PFSK-1 (cell line): ENCODE measurements at regions not wholly inside any gene's neighbourhood (a gene's known extent, or its start where the extent isn't known, plus 50 kb on each side); places are given as distances from the start of the nearest gene placed in this dataset.

Experiments used
- FOXP2 ChIP-seq: optimal IDR thresholded peaks from 2 replicates; pipeline ENCODE3; 2011; ENCODE audit warnings: borderline replicate concordance, control low read depth, inconsistent platforms; ENCODE audit not compliant: insufficient read depth; ENCODE audit errors: extremely low read length, extremely low read depth
- POLR2AphosphoS5 ChIP-seq: IDR thresholded peaks from 2 replicates; pipeline ENCODE4 v1.6.1; 2012; ENCODE audit warnings: low read depth, mild to moderate bottlenecking, control low read depth, low read length, moderate library complexity
- REST ChIP-seq, 2 experiments: IDR thresholded peaks; 2 replicates each; pipeline versions ENCODE4 v1.6.1 to v1.8.0; 2011 to 2012; ENCODE audit warnings: low read depth in 2 of 2, low read length in 2 of 2, control low read depth in 1 of 2, inconsistent platforms in 1 of 2, mild to moderate bottlenecking in 1 of 2, moderate library complexity in 1 of 2; ENCODE audit not compliant: insufficient read depth in 1 of 2
- SIN3A ChIP-seq: IDR thresholded peaks from 2 replicates; pipeline ENCODE4 v1.6.1; 2012; ENCODE audit warnings: mild to moderate bottlenecking, low read length, moderate library complexity, borderline replicate concordance; ENCODE audit not compliant: insufficient read depth
- TAF1 ChIP-seq: IDR thresholded peaks from 2 replicates; pipeline ENCODE4 v1.6.1; 2012; ENCODE audit warnings: low read length, control low read depth, borderline replicate concordance; ENCODE audit not compliant: insufficient read depth

DNA sequence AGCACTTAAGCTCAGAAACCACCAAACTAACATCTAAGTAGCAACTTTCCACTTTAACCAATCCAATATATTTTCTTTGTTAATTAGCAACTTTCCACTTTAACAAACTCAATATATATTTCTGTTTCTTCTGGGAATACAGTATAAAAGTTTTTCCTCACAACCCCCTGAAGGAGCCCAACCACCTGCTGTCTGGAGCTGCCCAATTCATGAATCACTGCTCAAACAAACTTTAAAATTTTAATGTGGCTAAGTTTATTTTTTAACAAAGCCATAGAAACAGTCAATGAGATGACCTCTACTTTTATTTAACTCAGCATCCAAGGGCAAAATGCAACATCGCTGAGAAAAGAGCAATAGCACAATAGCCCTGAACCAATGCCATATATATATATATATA is 500.1 kb downstream of the EPM2A start:
- TF ChIP-seq SIN3A (no peak), REST (IDR thresholded peaks at IDR 0.05; ENCODE audit: insufficient read depth in 1 of 2, low read depth in 2 of 2, low read length in 2 of 2) (no peak), POLR2AphosphoS5 (no peak), FOXP2 (no peak), TAF1 (no peak)

GRCh38 chr6:145238787-145239186 is 496.5 kb downstream of the EPM2A start:
- TF ChIP-seq REST (IDR thresholded peaks at IDR 0.05; ENCODE audit: insufficient read depth in 1 of 2, low read depth in 2 of 2, low read length in 2 of 2) (no peak), SIN3A (no peak), FOXP2 (no peak), POLR2AphosphoS5 (no peak), TAF1 (no peak)

DNA sequence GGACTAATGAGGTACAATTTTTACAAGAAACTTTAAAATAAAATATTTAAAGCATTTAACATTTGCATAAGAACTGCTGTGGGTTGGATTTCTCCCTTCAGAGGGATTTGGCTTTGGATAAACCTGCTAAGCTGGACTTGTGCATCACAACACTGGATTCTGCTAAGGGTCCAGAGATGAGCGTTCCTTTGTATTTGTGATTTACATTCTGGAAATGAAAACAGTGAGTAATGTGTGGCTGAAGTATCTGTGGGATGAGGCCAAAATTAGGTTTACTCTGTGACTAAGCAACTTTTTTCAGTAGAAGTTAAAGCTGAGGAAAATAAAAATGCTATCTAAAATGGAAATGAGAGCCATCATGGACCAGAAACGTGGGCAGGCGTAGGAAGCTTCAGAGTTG is 494.3 kb downstream of the EPM2A start:
- no peak for TF ChIP-seq TAF1

DNA sequence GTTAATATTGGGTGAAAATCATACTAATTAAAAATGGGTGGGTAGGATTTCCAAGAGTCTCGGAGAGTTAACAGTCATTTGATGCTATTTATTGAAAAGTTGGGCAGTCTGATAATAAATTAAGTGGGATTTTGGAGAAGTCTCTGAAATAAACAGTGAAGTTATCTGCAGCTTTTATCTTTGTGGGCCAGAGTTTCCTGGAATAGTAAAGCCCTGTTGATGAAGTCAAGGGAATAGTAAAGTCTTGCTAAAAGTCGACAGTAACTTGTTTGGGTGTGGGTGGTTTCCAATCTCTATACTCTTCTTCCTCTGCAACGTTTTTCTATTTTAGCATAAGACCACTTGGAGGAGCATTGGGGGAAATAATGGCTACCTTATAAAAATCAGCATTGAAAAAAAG is 493.6 kb downstream of the EPM2A start:
- TF ChIP-seq SIN3A (no peak), FOXP2 (no peak), REST (IDR thresholded peaks at IDR 0.05; ENCODE audit: insufficient read depth in 1 of 2, low read depth in 2 of 2, low read length in 2 of 2) (no peak), POLR2AphosphoS5 (no peak), TAF1 (no peak)

DNA sequence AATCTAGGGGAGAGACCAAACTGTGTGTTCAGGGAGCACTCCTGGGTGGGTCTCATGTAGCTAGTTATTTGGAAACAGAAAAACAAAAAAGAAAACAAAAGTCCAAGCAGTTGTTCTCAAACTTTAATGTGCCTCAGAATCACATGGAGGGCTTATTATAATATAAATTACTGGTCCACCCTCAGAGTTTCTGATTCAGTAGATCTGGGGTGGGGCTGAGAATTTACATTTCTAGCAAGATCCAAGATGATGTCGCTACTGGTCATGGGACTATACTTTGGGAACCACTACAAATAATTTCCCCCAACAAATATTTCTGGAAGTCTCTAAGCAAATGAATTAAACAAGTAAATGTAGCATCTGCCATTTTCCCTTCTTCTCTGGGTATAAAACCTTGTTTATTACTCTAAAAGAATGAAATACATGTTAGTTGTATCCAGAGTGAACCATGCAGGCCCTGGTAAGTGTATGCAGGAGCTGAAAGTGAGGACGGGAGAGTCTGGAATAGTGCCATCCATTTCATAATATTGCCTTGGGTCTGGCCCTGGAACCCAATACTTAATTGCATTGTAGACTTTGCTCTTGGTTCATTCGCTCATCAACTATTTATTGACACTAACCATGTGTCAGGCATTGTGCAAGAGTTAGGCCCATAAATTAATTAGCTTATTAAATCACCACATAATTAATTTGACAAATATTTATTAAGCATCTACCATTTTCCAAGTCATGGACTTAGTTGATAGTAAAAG is 490.8 kb downstream of the EPM2A start:
- TF ChIP-seq SIN3A: 0 out of 2 replicates have a peak, but pooled peaks have one; percentile 7
- TF ChIP-seq TAF1: no peak

GRCh38 chr6:145245119-145245518 is 490.2 kb downstream of the EPM2A start:
- TF ChIP-seq FOXP2 (no peak), TAF1 (peak; percentile 51; the same call in 1 of the 2 replicates), REST (IDR thresholded peaks at IDR 0.05; ENCODE audit: insufficient read depth in 1 of 2, low read depth in 2 of 2, low read length in 2 of 2) (no peak), SIN3A (0 out of 2 replicates have a peak, but pooled peaks have one; percentile 8), POLR2AphosphoS5 (no peak; the same call in 1 of the 2 replicates)
